Liver (tissue), 3 donors: ENCODE measurements at regions not wholly inside any gene's neighbourhood (a gene's known extent, or its start where the extent isn't known, plus 50 kb on each side); places are given as distances from the start of the nearest gene placed in this dataset.

Experiments
- ATF3 ChIP-seq: IDR thresholded peaks from 2 replicates; pipeline ENCODE4 v1.6.1; 2016; ENCODE audit warnings: antibody characterized with exemption
- CTCF ChIP-seq: fragments of 150-350 bp; IDR thresholded peaks from 2 replicates; pipeline ENCODE4 v1.5.1; 2017; ENCODE audit warnings: improper control_type of control experiment, low read depth, low read length; ENCODE audit not compliant: missing input control
- EGR1 ChIP-seq, 2 donors: IDR thresholded peaks; 2 replicates each; pipeline ENCODE4 v1.6.1; 2016 to 2018; ENCODE audit warnings: antibody characterized with exemption in 2 of 2, low read depth in 2 of 2
- FOXA2 ChIP-seq: IDR thresholded peaks from 2 replicates; pipeline ENCODE4 v1.6.1; 2016; ENCODE audit warnings: antibody characterized with exemption
- GABPA ChIP-seq, 2 donors: IDR thresholded peaks in 1 of 2; conservative IDR thresholded peaks in 1 of 2; 2 replicates each; pipeline ENCODE4 v1.6.1; 2016; ENCODE audit warnings: antibody characterized with exemption in 2 of 2, mild to moderate bottlenecking in 1 of 2, moderate library complexity in 1 of 2
- JUND ChIP-seq, 2 donors: IDR thresholded peaks; 2 replicates each; pipeline ENCODE4 v1.6.1; 2016; ENCODE audit warnings: antibody characterized with exemption in 2 of 2
- MAX ChIP-seq: IDR thresholded peaks from 2 replicates; pipeline ENCODE4 v1.6.1; 2016; ENCODE audit warnings: antibody characterized with exemption
- RXRA ChIP-seq, 2 donors: IDR thresholded peaks; 2 replicates each; pipeline ENCODE4 v1.6.1; 2017 to 2018; ENCODE audit warnings: antibody characterized with exemption in 2 of 2, mild to moderate bottlenecking in 1 of 2
- SP1 ChIP-seq: IDR thresholded peaks from 2 replicates; pipeline ENCODE4 v1.6.1; 2018; ENCODE audit warnings: antibody characterized with exemption, mild to moderate bottlenecking
- TAF1 ChIP-seq: conservative IDR thresholded peaks from 2 replicates; pipeline ENCODE4 v1.6.1; 2016; ENCODE audit warnings: antibody characterized with exemption, mild to moderate bottlenecking
- YY1 ChIP-seq: IDR thresholded peaks from 2 replicates; pipeline ENCODE4 v1.6.1; 2016; ENCODE audit warnings: antibody characterized with exemption, mild to moderate bottlenecking
- ZBTB33 ChIP-seq: IDR thresholded peaks from 2 replicates; pipeline ENCODE4 v1.6.1; 2016; ENCODE audit warnings: antibody characterized with exemption
- TF ChIP-seq, protein P1 (sequence below): IDR thresholded peaks from 2 replicates; pipeline ENCODE4 v1.6.1; 2016; ENCODE audit warnings: antibody characterized with exemption, mild to moderate bottlenecking
- donor health status: healthy.
- donor health status: healthy.

GRCh38 chr12:112591488-112591887 lies 172.7 kb downstream of the PTPN11 start:
- TF ChIP-seq CTCF (no peak), TAF1 (no peak), EGR1 (IDR thresholded peaks at IDR 0.05; ENCODE audit: low read depth in 2 of 2) (no peak), GABPA (IDR thresholded peaks at IDR 0.05 in 1 of 2, conservative IDR thresholded peaks at IDR 0.05 in 1 of 2) (no peak), MAX (no peak), ATF3 (no peak), SP1 (no peak), RXRA (IDR thresholded peaks at IDR 0.05) (no peak), ZBTB33 (no peak), YY1 (no peak), JUND (IDR thresholded peaks at IDR 0.05) (no peak), FOXA2 (no peak)
- TF ChIP-seq, protein P1, sequence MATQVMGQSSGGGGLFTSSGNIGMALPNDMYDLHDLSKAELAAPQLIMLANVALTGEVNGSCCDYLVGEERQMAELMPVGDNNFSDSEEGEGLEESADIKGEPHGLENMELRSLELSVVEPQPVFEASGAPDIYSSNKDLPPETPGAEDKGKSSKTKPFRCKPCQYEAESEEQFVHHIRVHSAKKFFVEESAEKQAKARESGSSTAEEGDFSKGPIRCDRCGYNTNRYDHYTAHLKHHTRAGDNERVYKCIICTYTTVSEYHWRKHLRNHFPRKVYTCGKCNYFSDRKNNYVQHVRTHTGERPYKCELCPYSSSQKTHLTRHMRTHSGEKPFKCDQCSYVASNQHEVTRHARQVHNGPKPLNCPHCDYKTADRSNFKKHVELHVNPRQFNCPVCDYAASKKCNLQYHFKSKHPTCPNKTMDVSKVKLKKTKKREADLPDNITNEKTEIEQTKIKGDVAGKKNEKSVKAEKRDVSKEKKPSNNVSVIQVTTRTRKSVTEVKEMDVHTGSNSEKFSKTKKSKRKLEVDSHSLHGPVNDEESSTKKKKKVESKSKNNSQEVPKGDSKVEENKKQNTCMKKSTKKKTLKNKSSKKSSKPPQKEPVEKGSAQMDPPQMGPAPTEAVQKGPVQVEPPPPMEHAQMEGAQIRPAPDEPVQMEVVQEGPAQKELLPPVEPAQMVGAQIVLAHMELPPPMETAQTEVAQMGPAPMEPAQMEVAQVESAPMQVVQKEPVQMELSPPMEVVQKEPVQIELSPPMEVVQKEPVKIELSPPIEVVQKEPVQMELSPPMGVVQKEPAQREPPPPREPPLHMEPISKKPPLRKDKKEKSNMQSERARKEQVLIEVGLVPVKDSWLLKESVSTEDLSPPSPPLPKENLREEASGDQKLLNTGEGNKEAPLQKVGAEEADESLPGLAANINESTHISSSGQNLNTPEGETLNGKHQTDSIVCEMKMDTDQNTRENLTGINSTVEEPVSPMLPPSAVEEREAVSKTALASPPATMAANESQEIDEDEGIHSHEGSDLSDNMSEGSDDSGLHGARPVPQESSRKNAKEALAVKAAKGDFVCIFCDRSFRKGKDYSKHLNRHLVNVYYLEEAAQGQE, result no peak
